Bronchial epithelial cell (primary cell): ENCODE measurements at regions not wholly inside any gene's neighbourhood (a gene's known extent, or its start where the extent isn't known, plus 50 kb on each side); places are given as distances from the start of the nearest gene placed in this dataset.
"Not testable (repeated sequence)": the region's sequence is repeated elsewhere in the genome, so short reads cannot be mapped to it uniquely, and the experiment has no call there.

ENCODE experiments used
- DNase-seq: peaks from one replicate; pipeline ENCODE4 v3.0.0-alpha.2; 2010; ENCODE audit warnings: low read depth
- FAIRE-seq: peaks from 2 replicates; lab custom pipeline; 2011; peaks lifted over from hg19 to GRCh38; lab: Jason Lieb, UNC
- H3K27me3 ChIP-seq: 2 replicates; pipeline ENCODE4 v1.5.1; 2011; ENCODE audit warnings: low read length; ENCODE audit not compliant: control insufficient read depth, insufficient read depth
- H3K36me3 ChIP-seq: 2 replicates; pipeline ENCODE4 v1.5.1; 2011; ENCODE audit warnings: low read length; ENCODE audit not compliant: control insufficient read depth, insufficient read depth
- H3K4me3 ChIP-seq: 2 replicates; pipeline ENCODE4 v1.5.1; 2011; ENCODE audit warnings: mild to moderate bottlenecking, low read depth, low read length, control low read depth
- TF ChIP-seq, protein P1 (sequence below): IDR thresholded peaks from 2 replicates; pipeline ENCODE4 v1.5.1; 2011; ENCODE audit warnings: mild to moderate bottlenecking, moderate library complexity, low read length, control low read depth, inconsistent platforms; ENCODE audit not compliant: insufficient read depth, severe bottlenecking

DNA sequence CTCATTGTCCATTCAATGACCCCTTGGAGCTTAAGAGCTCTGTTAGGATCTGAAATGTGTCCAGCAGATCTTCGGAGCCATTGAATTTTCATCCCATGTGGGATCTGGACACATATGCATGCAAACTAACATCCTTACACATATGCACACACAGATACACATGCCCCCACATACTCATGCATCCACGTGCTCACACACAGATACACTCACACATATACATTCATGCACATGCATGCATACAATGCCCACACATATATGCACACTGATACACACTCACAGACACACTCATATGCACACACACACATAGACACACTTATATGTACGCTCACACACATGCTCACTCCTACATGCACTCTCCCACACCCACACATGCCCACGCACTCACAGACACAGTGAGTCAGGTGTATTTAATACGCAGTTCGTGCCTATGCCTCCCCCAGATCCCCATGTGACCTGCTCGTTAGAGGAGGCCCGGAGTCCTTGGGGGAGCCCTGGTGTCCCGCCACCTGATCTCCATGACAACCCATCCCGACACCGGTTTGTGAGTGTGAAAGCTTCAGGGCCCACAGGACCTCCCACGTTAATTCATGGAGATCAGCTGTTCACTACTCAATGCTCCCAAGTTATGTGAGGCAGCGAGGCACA, 121.9 kb upstream of the SULF2 start:
- no peaks in the 10 kb centered on the region for H3K27me3 ChIP-seq
- TF ChIP-seq, protein P1, sequence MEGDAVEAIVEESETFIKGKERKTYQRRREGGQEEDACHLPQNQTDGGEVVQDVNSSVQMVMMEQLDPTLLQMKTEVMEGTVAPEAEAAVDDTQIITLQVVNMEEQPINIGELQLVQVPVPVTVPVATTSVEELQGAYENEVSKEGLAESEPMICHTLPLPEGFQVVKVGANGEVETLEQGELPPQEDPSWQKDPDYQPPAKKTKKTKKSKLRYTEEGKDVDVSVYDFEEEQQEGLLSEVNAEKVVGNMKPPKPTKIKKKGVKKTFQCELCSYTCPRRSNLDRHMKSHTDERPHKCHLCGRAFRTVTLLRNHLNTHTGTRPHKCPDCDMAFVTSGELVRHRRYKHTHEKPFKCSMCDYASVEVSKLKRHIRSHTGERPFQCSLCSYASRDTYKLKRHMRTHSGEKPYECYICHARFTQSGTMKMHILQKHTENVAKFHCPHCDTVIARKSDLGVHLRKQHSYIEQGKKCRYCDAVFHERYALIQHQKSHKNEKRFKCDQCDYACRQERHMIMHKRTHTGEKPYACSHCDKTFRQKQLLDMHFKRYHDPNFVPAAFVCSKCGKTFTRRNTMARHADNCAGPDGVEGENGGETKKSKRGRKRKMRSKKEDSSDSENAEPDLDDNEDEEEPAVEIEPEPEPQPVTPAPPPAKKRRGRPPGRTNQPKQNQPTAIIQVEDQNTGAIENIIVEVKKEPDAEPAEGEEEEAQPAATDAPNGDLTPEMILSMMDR: no peak
- no peak for DNase-seq
- H3K4me3 ChIP-seq: no peak overlapping the region
- no peaks in the 10 kb centered on the region for H3K36me3 ChIP-seq
- FAIRE-seq: no peak

DNA sequence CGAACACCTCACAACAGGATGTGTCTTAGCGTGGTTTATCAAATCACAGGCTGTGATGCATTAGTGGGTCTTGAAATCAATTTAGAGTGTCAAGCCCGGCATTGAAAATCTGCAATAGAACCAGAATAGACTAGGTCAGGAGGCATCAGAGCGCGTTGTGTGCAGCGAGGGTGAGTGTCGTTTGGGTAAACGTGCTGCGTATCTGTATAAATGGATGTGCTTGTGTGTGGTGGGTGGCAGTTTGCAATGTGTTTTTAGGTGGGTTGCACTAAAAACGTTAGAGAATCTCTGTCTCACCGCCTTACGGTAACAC, 121.0 kb upstream of the SULF2 start:
- FAIRE-seq (peak; percentile 52), DNase-seq (no peak)
- Histone ChIP-seq H3K36me3 (no peaks in the 10 kb centered on the region), H3K27me3 (no peaks in the 10 kb centered on the region), H3K4me3 (no peak overlapping the region)
- TF ChIP-seq, protein P1: no peak

DNA sequence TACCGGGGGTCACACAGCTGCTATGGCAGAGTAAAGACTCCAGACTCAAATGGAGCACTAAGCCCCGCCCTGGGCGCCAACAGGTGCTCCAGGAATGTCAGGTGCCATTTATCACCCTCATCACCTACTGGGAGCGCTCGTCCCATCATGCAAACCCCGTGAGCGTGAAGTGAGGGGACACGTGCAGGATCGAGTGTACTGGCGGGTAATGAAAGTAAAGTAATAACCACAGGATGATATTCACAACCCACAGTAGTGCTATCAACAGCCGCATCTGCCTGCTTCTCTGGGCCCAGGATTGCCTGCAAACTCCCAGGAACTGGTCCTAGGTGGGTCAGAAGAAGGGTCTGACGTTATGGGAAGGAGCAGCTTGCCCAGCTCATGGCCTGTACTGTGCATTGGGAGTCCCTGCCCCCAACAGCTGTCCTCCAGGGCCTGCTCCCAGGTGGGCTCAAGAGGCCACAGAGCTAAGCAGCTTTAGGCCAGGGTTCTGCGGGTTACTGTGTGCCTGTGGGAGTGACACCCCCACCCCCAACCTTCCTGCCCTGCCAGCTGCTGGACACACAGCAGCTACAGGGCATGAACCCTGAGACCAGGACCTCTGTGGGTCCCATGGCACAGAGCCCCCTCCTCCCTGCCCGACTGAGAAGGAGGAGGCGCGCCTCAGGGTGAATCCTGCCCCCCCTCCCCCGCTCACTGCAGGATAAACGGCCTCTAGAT, 120.5 kb upstream of the SULF2 start:
- FAIRE-seq (no peak), DNase-seq (no peak)
- TF ChIP-seq, protein P1: no peak
- Histone ChIP-seq H3K27me3 (no peaks in the 10 kb centered on the region), H3K36me3 (no peaks in the 10 kb centered on the region), H3K4me3 (no peak overlapping the region)

DNA sequence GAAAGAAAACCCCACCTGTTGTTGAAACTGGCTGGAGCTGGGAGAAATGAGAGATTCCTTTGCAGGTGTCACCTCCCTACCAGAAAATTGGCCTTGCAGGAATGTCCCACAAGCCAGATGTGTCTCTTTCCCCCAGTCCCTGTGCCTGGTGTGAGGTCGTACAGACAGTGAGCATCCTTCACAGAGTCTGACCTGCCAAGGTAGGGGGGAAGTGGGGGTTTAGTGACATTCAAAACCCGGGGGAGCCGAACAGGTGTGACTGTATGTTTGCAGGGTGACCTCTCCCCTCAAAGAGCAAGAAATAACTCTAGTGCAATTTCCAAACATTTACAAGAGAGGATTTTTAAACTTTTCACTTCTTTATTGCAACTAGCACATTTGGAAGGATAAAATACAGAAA, 117.7 kb upstream of the SULF2 start:
- H3K4me3 ChIP-seq, FAIRE-seq, H3K27me3 ChIP-seq, DNase-seq, H3K36me3 ChIP-seq: not testable (repeated sequence)

DNA sequence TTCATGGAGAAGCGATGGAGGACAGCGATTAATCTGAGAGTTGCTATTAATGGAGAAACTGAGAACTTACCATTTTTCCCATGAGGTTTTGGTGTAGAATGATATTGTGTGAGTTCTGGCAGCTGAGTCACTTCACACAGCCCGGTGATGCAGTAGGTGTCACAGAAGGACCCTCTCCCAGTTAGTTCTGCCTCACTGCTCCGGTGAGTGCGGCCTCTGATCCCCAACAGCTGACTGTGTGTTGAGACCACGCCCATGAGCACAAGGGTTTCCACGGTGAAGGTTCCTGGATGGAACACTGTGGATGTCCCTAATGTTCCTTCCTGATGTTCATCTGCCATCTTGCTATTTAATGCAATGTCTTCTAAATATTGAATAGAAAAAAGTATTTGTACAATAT, 114.0 kb upstream of the SULF2 start:
- not testable (repeated sequence) for DNase-seq, H3K36me3 ChIP-seq, H3K27me3 ChIP-seq, FAIRE-seq, H3K4me3 ChIP-seq

DNA sequence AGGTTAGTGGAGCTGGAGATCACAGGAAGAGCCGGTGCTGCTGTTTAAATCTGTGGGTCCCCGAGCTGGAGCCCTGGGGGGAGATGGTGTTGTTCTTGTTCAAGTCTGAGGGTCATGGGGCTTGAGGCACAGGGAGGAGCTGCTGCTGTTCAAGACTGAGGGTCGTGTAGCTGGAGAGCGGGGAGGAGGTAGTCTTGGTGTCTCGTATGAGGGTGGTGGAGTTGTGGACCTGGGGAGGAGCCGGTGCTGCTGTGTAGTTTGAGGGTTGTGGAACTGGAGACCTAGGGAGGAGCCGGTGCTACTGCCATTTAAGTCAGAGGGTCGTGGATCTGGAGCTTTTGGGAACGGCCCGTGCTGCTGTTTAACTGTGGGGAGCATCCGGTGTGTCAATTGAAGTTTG, 112.2 kb upstream of the SULF2 start:
- TF ChIP-seq, protein P1: no peak
- no peak overlapping the region for H3K4me3 ChIP-seq
- no peak for FAIRE-seq
- no peaks in the 10 kb centered on the region for H3K27me3 ChIP-seq
- no peaks in the 10 kb centered on the region for H3K36me3 ChIP-seq
- no peak for DNase-seq

DNA sequence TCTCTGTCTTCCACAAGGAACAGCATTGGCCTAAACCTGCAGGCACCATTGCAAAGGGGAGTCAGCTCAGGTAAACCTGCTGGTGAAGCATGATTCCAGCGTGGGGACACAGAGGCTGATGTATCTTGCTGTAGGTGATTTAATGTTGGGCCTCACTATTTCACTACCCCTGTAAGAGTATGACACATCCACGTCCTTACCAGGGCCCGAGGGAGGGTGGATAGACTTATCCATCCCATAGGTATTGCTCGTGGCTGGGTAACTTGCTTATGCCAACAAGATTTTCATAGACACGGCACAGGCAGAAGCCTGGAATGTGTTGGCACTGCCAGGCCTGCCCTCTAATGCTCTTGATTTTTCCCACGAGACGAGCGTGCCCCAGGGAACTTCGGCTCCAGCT, 107.4 kb upstream of the SULF2 start:
- peak; percentile 76 for FAIRE-seq
- DNase-seq: peak; percentile 36
- H3K36me3 ChIP-seq, H3K27me3 ChIP-seq, H3K4me3 ChIP-seq: not testable (repeated sequence)

DNA sequence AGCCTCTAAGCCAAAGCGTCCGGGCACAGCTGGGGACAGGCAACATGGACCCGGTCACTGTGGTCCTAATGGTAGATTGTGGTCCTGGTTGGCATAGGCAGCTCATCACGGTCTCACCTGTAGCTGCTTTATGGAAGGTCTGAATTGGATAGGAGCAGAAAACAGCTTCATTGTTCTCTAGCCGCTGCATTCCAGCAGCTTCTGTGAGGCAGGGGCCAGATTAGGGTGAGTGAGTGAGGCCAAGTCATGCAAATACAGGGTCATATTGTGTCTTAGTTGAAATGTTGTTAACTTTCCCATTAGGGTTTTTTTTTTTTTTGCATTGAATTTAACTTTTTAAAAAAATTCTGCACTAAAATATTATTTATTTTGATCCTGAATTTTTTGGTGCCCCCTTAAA, 105.4 kb upstream of the SULF2 start:
- H3K36me3 ChIP-seq, H3K27me3 ChIP-seq, DNase-seq, FAIRE-seq, H3K4me3 ChIP-seq: not testable (repeated sequence)

DNA sequence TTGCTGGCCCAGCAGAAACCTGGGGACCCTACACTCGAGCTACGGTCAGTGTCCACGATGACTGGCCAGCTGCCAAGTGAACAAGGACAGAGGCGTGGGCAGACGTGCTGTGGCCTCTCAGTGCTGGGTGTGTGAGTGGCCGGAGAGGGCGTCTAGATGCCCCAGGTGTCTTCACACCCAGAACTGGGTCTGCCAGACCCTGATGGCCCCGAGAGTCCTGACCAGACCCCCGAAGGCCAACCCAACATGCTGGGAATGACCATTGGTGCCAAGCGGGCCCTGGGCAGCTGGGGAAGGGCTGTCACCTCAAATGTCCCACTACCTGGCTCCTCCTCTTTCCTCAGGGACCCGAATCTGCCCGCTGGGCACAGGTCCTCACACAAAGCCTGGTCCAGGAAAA, 104.5 kb upstream of the SULF2 start:
- FAIRE-seq, H3K27me3 ChIP-seq, H3K4me3 ChIP-seq, H3K36me3 ChIP-seq, DNase-seq: not testable (repeated sequence)
